PFSK-1 (cell line): ENCODE measurements at regions not wholly inside any gene's neighbourhood (a gene's known extent, or its start where the extent isn't known, plus 50 kb on each side); places are given as distances from the start of the nearest gene placed in this dataset.

ENCODE experiments used
- FOXP2 ChIP-seq: optimal IDR thresholded peaks from 2 replicates; pipeline ENCODE3; 2011; ENCODE audit warnings: borderline replicate concordance, control low read depth, inconsistent platforms; ENCODE audit not compliant: insufficient read depth; ENCODE audit errors: extremely low read length, extremely low read depth
- POLR2AphosphoS5 ChIP-seq: IDR thresholded peaks from 2 replicates; pipeline ENCODE4 v1.6.1; 2012; ENCODE audit warnings: low read depth, mild to moderate bottlenecking, control low read depth, low read length, moderate library complexity
- SIN3A ChIP-seq: IDR thresholded peaks from 2 replicates; pipeline ENCODE4 v1.6.1; 2012; ENCODE audit warnings: mild to moderate bottlenecking, low read length, moderate library complexity, borderline replicate concordance; ENCODE audit not compliant: insufficient read depth
- TAF1 ChIP-seq: IDR thresholded peaks from 2 replicates; pipeline ENCODE4 v1.6.1; 2012; ENCODE audit warnings: low read length, control low read depth, borderline replicate concordance; ENCODE audit not compliant: insufficient read depth
- TF ChIP-seq, protein P1 (sequence below), 2 experiments: IDR thresholded peaks; 2 replicates each; pipeline versions ENCODE4 v1.6.1 to v1.8.0; 2011 to 2012; ENCODE audit warnings: low read depth in 2 of 2, low read length in 2 of 2, control low read depth in 1 of 2, inconsistent platforms in 1 of 2, mild to moderate bottlenecking in 1 of 2, moderate library complexity in 1 of 2; ENCODE audit not compliant: insufficient read depth in 1 of 2

DNA sequence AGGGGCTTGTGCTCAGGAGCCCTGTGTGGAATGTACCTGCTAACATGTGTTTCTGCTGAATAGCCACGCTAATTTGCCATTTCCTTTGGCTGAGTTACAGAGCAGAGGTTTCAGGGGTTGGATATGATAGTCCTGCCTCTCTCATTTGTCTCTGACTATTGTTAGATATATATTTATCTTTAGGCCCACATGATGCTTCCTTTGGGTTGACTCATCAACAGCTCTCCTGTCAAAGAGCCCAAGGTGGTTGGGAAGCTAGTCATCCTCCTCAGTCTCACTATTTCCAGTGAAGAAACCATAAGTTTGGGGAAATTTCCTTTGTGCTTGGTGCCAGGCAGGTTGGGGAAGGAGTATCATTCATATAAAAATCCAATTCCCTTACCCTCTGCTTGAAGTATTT, 1194.6 kb downstream of the ZPLD1 start:
- TF ChIP-seq POLR2AphosphoS5 (no peak), SIN3A (no peak), TAF1 (no peak), FOXP2 (no peak)
- TF ChIP-seq, protein P1, sequence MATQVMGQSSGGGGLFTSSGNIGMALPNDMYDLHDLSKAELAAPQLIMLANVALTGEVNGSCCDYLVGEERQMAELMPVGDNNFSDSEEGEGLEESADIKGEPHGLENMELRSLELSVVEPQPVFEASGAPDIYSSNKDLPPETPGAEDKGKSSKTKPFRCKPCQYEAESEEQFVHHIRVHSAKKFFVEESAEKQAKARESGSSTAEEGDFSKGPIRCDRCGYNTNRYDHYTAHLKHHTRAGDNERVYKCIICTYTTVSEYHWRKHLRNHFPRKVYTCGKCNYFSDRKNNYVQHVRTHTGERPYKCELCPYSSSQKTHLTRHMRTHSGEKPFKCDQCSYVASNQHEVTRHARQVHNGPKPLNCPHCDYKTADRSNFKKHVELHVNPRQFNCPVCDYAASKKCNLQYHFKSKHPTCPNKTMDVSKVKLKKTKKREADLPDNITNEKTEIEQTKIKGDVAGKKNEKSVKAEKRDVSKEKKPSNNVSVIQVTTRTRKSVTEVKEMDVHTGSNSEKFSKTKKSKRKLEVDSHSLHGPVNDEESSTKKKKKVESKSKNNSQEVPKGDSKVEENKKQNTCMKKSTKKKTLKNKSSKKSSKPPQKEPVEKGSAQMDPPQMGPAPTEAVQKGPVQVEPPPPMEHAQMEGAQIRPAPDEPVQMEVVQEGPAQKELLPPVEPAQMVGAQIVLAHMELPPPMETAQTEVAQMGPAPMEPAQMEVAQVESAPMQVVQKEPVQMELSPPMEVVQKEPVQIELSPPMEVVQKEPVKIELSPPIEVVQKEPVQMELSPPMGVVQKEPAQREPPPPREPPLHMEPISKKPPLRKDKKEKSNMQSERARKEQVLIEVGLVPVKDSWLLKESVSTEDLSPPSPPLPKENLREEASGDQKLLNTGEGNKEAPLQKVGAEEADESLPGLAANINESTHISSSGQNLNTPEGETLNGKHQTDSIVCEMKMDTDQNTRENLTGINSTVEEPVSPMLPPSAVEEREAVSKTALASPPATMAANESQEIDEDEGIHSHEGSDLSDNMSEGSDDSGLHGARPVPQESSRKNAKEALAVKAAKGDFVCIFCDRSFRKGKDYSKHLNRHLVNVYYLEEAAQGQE (IDR thresholded peaks at IDR 0.05; ENCODE audit: insufficient read depth in 1 of 2, low read depth in 2 of 2, low read length in 2 of 2): no peak
